Effector memory CD4-positive, alpha-beta T cell (primary cell): ENCODE measurements at regions not wholly inside any gene's neighbourhood (a gene's known extent, or its start where the extent isn't known, plus 50 kb on each side); places are given as distances from the start of the nearest gene placed in this dataset.

Experiments
- DNase-seq, 3 donors: peaks; one replicate each; pipeline ENCODE4 v3.0.0-alpha.2; 2020
- H3K27ac ChIP-seq: 2 replicates; pipeline ENCODE4 v1.7.0; 2013; ENCODE audit warnings: mild to moderate bottlenecking, low read length, moderate library complexity; ENCODE audit not compliant: insufficient read depth, poor library complexity, severe bottlenecking
- H3K27me3 ChIP-seq: replicated peaks from 2 replicates; pipeline ENCODE4 v1.7.0; 2013; ENCODE audit warnings: mild to moderate bottlenecking, low read length; ENCODE audit not compliant: insufficient read depth, control insufficient read depth, poor library complexity, severe bottlenecking
- H3K36me3 ChIP-seq: 2 replicates; pipeline ENCODE4 v1.7.0; 2013; ENCODE audit warnings: mild to moderate bottlenecking, low read length, moderate library complexity; ENCODE audit not compliant: control insufficient read depth, insufficient read depth
- H3K4me1 ChIP-seq: 2 replicates; pipeline ENCODE4 v1.7.0; 2013; ENCODE audit warnings: low read length, mild to moderate bottlenecking; ENCODE audit not compliant: control insufficient read depth, insufficient read depth, poor library complexity, severe bottlenecking
- H3K4me3 ChIP-seq: 2 replicates; pipeline ENCODE4 v1.7.0; 2013; ENCODE audit warnings: low read length, low read depth, mild to moderate bottlenecking; ENCODE audit not compliant: insufficient read depth, poor library complexity, severe bottlenecking
- H3K9me3 ChIP-seq: 2 replicates; pipeline ENCODE4 v1.7.0; 2013; ENCODE audit warnings: mild to moderate bottlenecking, low read length, moderate library complexity; ENCODE audit not compliant: control insufficient read depth

GRCh38 chr1:208874915-208875314 lies 630.7 kb upstream of the PLXNA2 start:
- H3K4me1 ChIP-seq: no peaks in the 10 kb centered on the region
- H3K27me3 ChIP-seq: no peaks in the 10 kb centered on the region
- no peak for DNase-seq
- H3K9me3 ChIP-seq: no peaks in the 10 kb centered on the region
- H3K36me3 ChIP-seq: no peaks in the 10 kb centered on the region
- no peak overlapping the region for H3K4me3 ChIP-seq
- H3K27ac ChIP-seq: no peak overlapping the region

- no peaks in the 10 kb centered on the region for H3K36me3 ChIP-seq
- no peak overlapping the region for H3K27ac ChIP-seq
- H3K9me3 ChIP-seq: no peaks in the 10 kb centered on the region
- DNase-seq: no peak
- H3K4me3 ChIP-seq: no peak overlapping the region
- H3K27me3 ChIP-seq: no peaks in the 10 kb centered on the region
- no peaks in the 10 kb centered on the region for H3K4me1 ChIP-seq
Measured at GRCh38 chr1:208879022-208879421, 634.8 kb upstream of the PLXNA2 start.

GRCh38 chr1:208880433-208881100 lies 636.4 kb upstream of the PLXNA2 start:
- Histone ChIP-seq H3K27me3 (no peaks in the 10 kb centered on the region), H3K27ac (no peak overlapping the region), H3K36me3 (no peaks in the 10 kb centered on the region), H3K9me3 (no peaks in the 10 kb centered on the region), H3K4me1 (no peaks in the 10 kb centered on the region), H3K4me3 (no peak overlapping the region)
- DNase-seq: no peak

- H3K36me3 ChIP-seq: no peaks in the 10 kb centered on the region
- no peak overlapping the region for H3K4me3 ChIP-seq
- no peaks in the 10 kb centered on the region for H3K9me3 ChIP-seq
- no peaks in the 10 kb centered on the region for H3K4me1 ChIP-seq
- H3K27me3 ChIP-seq: no peaks in the 10 kb centered on the region
- no peak overlapping the region for H3K27ac ChIP-seq
- no peak for DNase-seq
Measured at GRCh38 chr1:208885060-208885459, 640.9 kb upstream of the PLXNA2 start.

- no peak for DNase-seq
- Histone ChIP-seq H3K27ac (no peak overlapping the region), H3K4me3 (no peak overlapping the region), H3K36me3 (no peaks in the 10 kb centered on the region), H3K4me1 (no peaks in the 10 kb centered on the region), H3K27me3 (no peaks in the 10 kb centered on the region), H3K9me3 (no peaks in the 10 kb centered on the region)
Measured at GRCh38 chr1:208885650-208886049, 641.5 kb upstream of the PLXNA2 start.

DNA sequence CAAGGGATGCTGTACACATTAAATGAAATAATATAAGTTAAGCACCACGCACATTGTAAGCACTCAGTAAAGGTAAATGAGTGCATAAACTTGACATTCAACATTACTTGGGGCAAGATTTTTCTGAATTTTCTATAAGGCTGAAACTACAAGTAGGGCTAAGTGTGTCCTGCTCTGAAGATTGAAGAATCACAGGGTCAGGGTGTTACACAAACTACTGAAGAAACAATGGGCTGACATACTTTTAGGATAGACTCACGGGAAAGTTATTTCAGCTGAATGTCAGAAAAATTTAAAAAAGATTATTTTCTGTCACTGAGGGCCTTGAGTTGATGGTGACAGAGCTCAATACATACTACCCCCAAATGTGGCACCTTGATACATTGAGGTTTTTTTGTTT lies 644.2 kb upstream of the PLXNA2 start:
- no peak overlapping the region for H3K27ac ChIP-seq
- DNase-seq: no peak

DNA sequence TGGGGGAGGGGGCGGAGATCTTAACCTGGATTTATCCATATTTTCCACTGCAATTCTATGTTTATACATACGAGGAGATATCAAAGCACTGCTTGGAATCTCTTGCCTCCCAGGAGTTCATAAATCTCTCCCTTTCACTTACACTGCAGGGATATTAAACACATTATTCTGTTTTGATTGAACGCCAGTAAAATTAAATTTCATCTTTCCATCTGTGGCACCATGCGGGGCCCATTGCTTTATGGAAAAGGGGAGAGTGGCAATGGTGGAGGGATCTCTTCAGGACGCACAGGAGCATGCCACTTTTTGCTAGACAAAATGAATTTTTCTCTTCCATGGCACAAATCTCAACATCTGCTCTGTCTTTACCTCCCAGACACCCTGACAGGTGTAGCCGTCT lies 648.0 kb upstream of the PLXNA2 start:
- no peaks in the 10 kb centered on the region for H3K4me1 ChIP-seq
- no peak for DNase-seq
- H3K4me3 ChIP-seq: no peak overlapping the region
- H3K27ac ChIP-seq: no peak overlapping the region
- H3K36me3 ChIP-seq: no peaks in the 10 kb centered on the region
- H3K27me3 ChIP-seq: no peaks in the 10 kb centered on the region
- no peaks in the 10 kb centered on the region for H3K9me3 ChIP-seq

More for the DNA sequence above, 644.2 kb upstream of the PLXNA2 start:
- Histone ChIP-seq H3K4me3 (no peak overlapping the region), H3K27me3 (no peaks in the 10 kb centered on the region), H3K4me1 (no peaks in the 10 kb centered on the region), H3K9me3 (no peaks in the 10 kb centered on the region), H3K36me3 (no peaks in the 10 kb centered on the region)

DNA sequence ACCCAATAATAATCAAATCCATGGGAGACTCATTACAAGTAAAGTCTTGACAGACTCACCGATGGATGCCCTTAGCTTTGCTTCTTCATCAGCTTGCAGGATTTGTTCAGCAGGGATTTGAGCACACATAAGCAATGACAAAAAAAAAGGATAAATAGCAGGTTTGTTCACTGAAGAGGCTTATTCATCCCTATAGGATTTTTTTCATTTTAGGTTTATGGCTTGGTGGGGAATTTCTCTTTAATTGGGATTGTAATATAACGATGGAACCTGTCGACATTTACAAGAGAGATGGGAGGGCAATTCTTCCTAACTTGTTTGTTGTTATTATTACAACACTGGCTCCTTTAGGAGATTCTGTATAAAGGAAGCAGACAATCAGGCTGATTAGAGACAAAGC lies 649.1 kb upstream of the PLXNA2 start:
- H3K4me1 ChIP-seq: no peaks in the 10 kb centered on the region
- no peaks in the 10 kb centered on the region for H3K9me3 ChIP-seq
- H3K4me3 ChIP-seq: no peak overlapping the region
- H3K27ac ChIP-seq: no peak overlapping the region
- H3K27me3 ChIP-seq: no peaks in the 10 kb centered on the region
- H3K36me3 ChIP-seq: no peaks in the 10 kb centered on the region
- DNase-seq: no peak

DNA sequence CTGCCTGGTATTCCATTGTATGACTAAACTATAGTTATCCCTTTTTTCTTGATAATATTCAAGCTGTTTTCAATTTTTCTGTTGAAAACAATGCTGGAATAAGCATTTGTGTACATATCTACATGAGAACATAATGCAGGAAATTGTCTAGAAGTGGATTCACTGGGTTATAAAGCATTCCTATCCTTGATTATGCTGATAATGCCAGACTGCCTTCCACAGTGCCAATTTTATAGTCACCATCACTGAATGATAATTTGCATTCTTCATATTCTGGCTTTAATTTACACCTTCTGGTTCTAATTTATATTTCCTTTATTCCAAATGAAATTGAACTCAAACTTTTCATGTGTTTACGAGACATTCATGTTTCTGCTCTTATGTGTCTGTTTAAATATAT lies 651.0 kb upstream of the PLXNA2 start:
- H3K9me3 ChIP-seq: no peaks in the 10 kb centered on the region
- no peaks in the 10 kb centered on the region for H3K36me3 ChIP-seq
- H3K27ac ChIP-seq: no peak overlapping the region
- no peaks in the 10 kb centered on the region for H3K4me1 ChIP-seq
- no peaks in the 10 kb centered on the region for H3K27me3 ChIP-seq
- H3K4me3 ChIP-seq: no peak overlapping the region
- DNase-seq: no peak

DNA sequence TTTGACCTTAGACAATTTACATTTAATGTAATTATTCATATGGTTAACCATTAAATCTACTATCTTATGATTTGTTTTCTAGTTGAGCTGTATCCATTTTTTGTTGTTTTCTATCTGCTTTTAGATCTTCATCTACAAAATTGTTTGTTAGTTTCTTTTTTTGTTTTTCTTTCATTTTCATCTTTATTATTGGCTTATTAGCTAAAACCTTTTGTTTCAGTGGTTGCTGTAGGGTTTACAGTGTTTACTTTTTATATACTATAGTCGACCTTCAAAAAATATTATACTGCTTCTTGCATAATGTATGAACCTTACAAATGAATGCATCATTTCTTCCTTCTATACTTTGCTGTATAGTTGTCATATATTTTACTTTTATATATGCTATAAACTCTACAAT lies 651.6 kb upstream of the PLXNA2 start:
- H3K4me1 ChIP-seq: no peaks in the 10 kb centered on the region
- no peak for DNase-seq
- H3K27ac ChIP-seq: no peak overlapping the region

More for the DNA sequence above, 651.6 kb upstream of the PLXNA2 start:
- H3K36me3 ChIP-seq: no peaks in the 10 kb centered on the region
- H3K27me3 ChIP-seq: no peaks in the 10 kb centered on the region
- H3K9me3 ChIP-seq: no peaks in the 10 kb centered on the region
- H3K4me3 ChIP-seq: no peak overlapping the region
